HCT116 (cell line): ENCODE measurements at regions not wholly inside any gene's neighbourhood (a gene's known extent, or its start where the extent isn't known, plus 50 kb on each side); places are given as distances from the start of the nearest gene placed in this dataset.

ENCODE experiments used
- ATAC-seq: fragments of 200-7000 bp; cut with Tn5 transposase; 2 replicates; pipeline ENCODE4 v1.9.1; 2020; ENCODE audit warnings: mild to moderate bottlenecking, moderate library complexity
- BruUV-seq: library from RNA; stranded (reverse); fragments of 400-500 nt; replicated peaks from 2 replicates; lab custom pipeline; 2021; lab: Mats Ljungman, UMichigan
- CTCF ChIA-PET: fragments of 300-600 bp; sonication (Branson Sonifier 250); formaldehyde crosslinking; loops from one replicate; lab custom pipeline; 2021; ENCODE audit warnings: antibody characterized with exemption; lab: Charles Lee
- POLR2A ChIA-PET: fragments of 300-600, 350-600 bp; sonication (Branson Sonifier 250); formaldehyde crosslinking; loops from one replicate; lab custom pipeline; 2021; ENCODE audit warnings: antibody characterized with exemption; lab: Charles Lee
- RAD21 ChIA-PET, 2 experiments: fragments of 300-600 bp; sonication (Branson Sonifier 250); formaldehyde crosslinking; loops; one replicate each; lab custom pipeline; 2023; ENCODE audit warnings: low total read pairs in 2 of 2; ENCODE audit not compliant: uncharacterized antibody in 2 of 2, unreplicated experiment in 2 of 2, low non-redundant PET in 1 of 2; lab: Charles Lee
- DNase-seq: peaks from one replicate; pipeline ENCODE4 v3.0.0-alpha.2; 2010; ENCODE audit warnings: low read depth, low spot score
- H2AFZ ChIP-seq: fragments of 200-600 bp; shearing (Covaris generic), sonication (generic); 2 replicates; pipeline ENCODE4 v1.6.1; 2017; ENCODE audit warnings: low read depth, mixed run types, mixed read lengths, antibody characterized with exemption, low read length; ENCODE audit not compliant: poor library complexity, severe bottlenecking
- H3K27ac ChIP-seq: 2 replicates; pipeline ENCODE4 v1.5.1; 2012; ENCODE audit warnings: low read depth, low read length
- H3K27me3 ChIP-seq: fragments of 200-600 bp; sonication (generic); 2 replicates; pipeline ENCODE4 v1.6.1; 2016; ENCODE audit warnings: mixed run types, low read length, mixed read lengths; ENCODE audit not compliant: insufficient read depth
- H3K36me3 ChIP-seq, 2 experiments: fragments of 200-500 bp in 1 of 2; fragments of 200-600 bp in 1 of 2; sonication (Bioruptor generic) in 1 of 2; sonication (generic) in 1 of 2; 2 replicates each; pipeline versions ENCODE4 v1.5.1 to v1.6.1; 2014 to 2016; ENCODE audit warnings: low read length in 2 of 2, inconsistent platforms in 1 of 2, mixed read lengths in 1 of 2, mixed run types in 1 of 2; ENCODE audit not compliant: insufficient read depth in 2 of 2, control insufficient read depth in 1 of 2
- H3K4me1 ChIP-seq, 2 experiments: fragments of 200-600 bp in 1 of 2; sonication (generic) in 1 of 2; 2 replicates each; pipeline versions ENCODE4 v1.5.1 to v1.6.1; 2012 to 2017; ENCODE audit warnings: low read length in 2 of 2, inconsistent platforms in 1 of 2, mild to moderate bottlenecking in 1 of 2, mixed read lengths in 1 of 2, mixed run types in 1 of 2, moderate library complexity in 1 of 2; ENCODE audit not compliant: insufficient read depth in 2 of 2, control insufficient read depth in 1 of 2
- H3K4me2 ChIP-seq: fragments of 200-600 bp; sonication (generic); 2 replicates; pipeline ENCODE4 v1.6.1; 2017; ENCODE audit warnings: mixed run types, low read length, mixed read lengths
- H3K4me3 ChIP-seq, 2 experiments: fragments of 200-600 bp in 1 of 2; sonication (generic) in 1 of 2; replicated peaks in 1 of 2; 2 replicates each; pipeline ENCODE4 v1.5.1; 2011 to 2016; ENCODE audit warnings: low read length in 2 of 2, control low read depth in 1 of 2, low read depth in 1 of 2, mild to moderate bottlenecking in 1 of 2, mixed read lengths in 1 of 2, mixed run types in 1 of 2
- H3K79me2 ChIP-seq: fragments of 200-600 bp; sonication (generic); 2 replicates; pipeline ENCODE4 v1.6.1; 2017; ENCODE audit warnings: mild to moderate bottlenecking, mixed run types, low read length, moderate library complexity, mixed read lengths; ENCODE audit not compliant: insufficient read depth
- H3K9ac ChIP-seq: fragments of 200-600 bp; sonication (generic); 2 replicates; pipeline ENCODE4 v1.6.1; 2016; ENCODE audit warnings: low read length, mixed read lengths
- H3K9me2 ChIP-seq: fragments of 200-600 bp; sonication (generic), shearing (Covaris generic); 2 replicates; pipeline ENCODE4 v1.6.1; 2017; ENCODE audit warnings: mixed run types, mild to moderate bottlenecking, moderate library complexity; ENCODE audit not compliant: insufficient read depth
- H3K9me3 ChIP-seq, 2 experiments: fragments of 200-500 bp in 1 of 2; fragments of 200-600 bp in 1 of 2; sonication (Bioruptor generic) in 1 of 2; sonication (generic) in 1 of 2; 2 replicates each; pipeline ENCODE4 v1.6.1; 2014 to 2017; ENCODE audit warnings: low read length in 2 of 2, mixed read lengths in 2 of 2, inconsistent platforms in 1 of 2, low read depth in 1 of 2, mild to moderate bottlenecking in 1 of 2, mixed run types in 1 of 2, moderate library complexity in 1 of 2; ENCODE audit not compliant: control insufficient read depth in 1 of 2, insufficient read depth in 1 of 2
- H4K20me1 ChIP-seq: fragments of 200-600 bp; sonication (generic), shearing (Covaris generic); 2 replicates; pipeline ENCODE4 v1.6.1; 2017; ENCODE audit warnings: mixed run types, mild to moderate bottlenecking, moderate library complexity; ENCODE audit not compliant: insufficient read depth
- EGR1 ChIP-seq: IDR thresholded peaks from 2 replicates; pipeline ENCODE4 v1.6.1; 2012; ENCODE audit warnings: low read depth
- EZH2 ChIP-seq: fragments of 200-600 bp; sonication (generic); IDR thresholded peaks from 2 replicates; pipeline ENCODE4 v1.6.1; 2017; ENCODE audit warnings: antibody characterized with exemption, mixed run types
- FOSL1 ChIP-seq: IDR thresholded peaks from 2 replicates; pipeline ENCODE4 v1.6.1; 2012; ENCODE audit warnings: low read depth
- POLR2A ChIP-seq: IDR thresholded peaks from 2 replicates; pipeline ENCODE4 v1.7.0; 2011; ENCODE audit warnings: borderline replicate concordance; ENCODE audit not compliant: insufficient read depth, insufficient read length; ENCODE audit errors: extremely low read depth
- POLR2AphosphoS5 ChIP-seq: IDR thresholded peaks from 2 replicates; pipeline ENCODE4 v1.6.1; 2011; ENCODE audit warnings: mild to moderate bottlenecking, low read depth, low read length, moderate library complexity
- RAD21 ChIP-seq: IDR thresholded peaks from 2 replicates; pipeline ENCODE4 v1.6.1; 2012; ENCODE audit warnings: low read depth, mild to moderate bottlenecking
- SRF ChIP-seq: IDR thresholded peaks from 2 replicates; pipeline ENCODE4 v1.6.1; 2012; ENCODE audit warnings: low read depth
- TCF7L2 ChIP-seq: IDR thresholded peaks from 2 replicates; pipeline ENCODE4 v1.7.0; 2011; ENCODE audit warnings: borderline replicate concordance, inconsistent platforms; ENCODE audit not compliant: insufficient read depth, insufficient read length; ENCODE audit errors: extremely low read depth
- YY1 ChIP-seq: IDR thresholded peaks from 2 replicates; pipeline ENCODE4 v1.6.1; 2011; ENCODE audit warnings: low read length, low read depth, moderate library complexity, mild to moderate bottlenecking; ENCODE audit not compliant: insufficient replicate concordance; ENCODE audit errors: extremely low read depth
- ZBTB33 ChIP-seq: IDR thresholded peaks from 2 replicates; pipeline ENCODE4 v1.6.1; 2011; ENCODE audit warnings: mild to moderate bottlenecking, low read length, moderate library complexity; ENCODE audit not compliant: insufficient replicate concordance; ENCODE audit errors: extremely low read depth
- ZFX ChIP-seq: fragments of 450-650 bp; IDR thresholded peaks from 2 replicates; pipeline ENCODE4 v1.6.1; 2017
- ZNF274 ChIP-seq: fragments of 200-500 bp; sonication (Bioruptor generic); IDR thresholded peaks from 2 replicates; pipeline ENCODE4 v1.6.1; 2014; ENCODE audit warnings: mild to moderate bottlenecking, low read depth, low read length, inconsistent platforms
- intact Hi-C: fragments of 100-400 bp; cut with micrococcal nuclease; formaldehyde crosslinking; loops from 2 replicates; pipeline ENCODE4 v1.10.0; 2022
- TF ChIP-seq, protein P1 (sequence below): IDR thresholded peaks from 2 replicates; pipeline ENCODE4 v1.6.1; 2012; ENCODE audit warnings: low read depth
- TF ChIP-seq, protein P2 (sequence below), 3 experiments: fragments of 200-600 bp in 1 of 3; sonication (generic) in 1 of 3; IDR thresholded peaks in 2 of 3; conservative IDR thresholded peaks in 1 of 3; 2 replicates each; pipeline ENCODE4 v1.5.1; 2012 to 2017; ENCODE audit warnings: low read depth in 2 of 3, low read length in 2 of 3, antibody characterized with exemption in 1 of 3, borderline replicate concordance in 1 of 3, control low read depth in 1 of 3, mild to moderate bottlenecking in 1 of 3, mixed read lengths in 1 of 3, mixed run types in 1 of 3, moderate library complexity in 1 of 3; ENCODE audit not compliant: insufficient read depth in 1 of 3

- RAD21 ChIA-PET = no interaction called here
- H3K4me2 ChIP-seq = no peak overlapping the region
- H2AFZ ChIP-seq = no peak overlapping the region
- DNase-seq = no peak
- intact Hi-C loops = no loop called here
- CTCF ChIA-PET = no interaction called here
- no peak overlapping the region for H3K4me3 ChIP-seq
- no peaks in the 10 kb centered on the region for H3K9me3 ChIP-seq
- no peak overlapping the region for H3K9ac ChIP-seq
- no peaks in the 10 kb centered on the region for H3K36me3 ChIP-seq
- H3K79me2 ChIP-seq = no peaks in the 10 kb centered on the region
- BruUV-seq = no TSS peak
- no peaks in the 10 kb centered on the region for H3K9me2 ChIP-seq
- peaks cover 79% of the 10 kb centered on the region for H3K27me3 ChIP-seq
- H3K27ac ChIP-seq = no peak overlapping the region
- POLR2A ChIA-PET = no interaction called here
- H3K4me1 ChIP-seq = no peaks in the 10 kb centered on the region
- H4K20me1 ChIP-seq = no peaks in the 10 kb centered on the region
- ATAC-seq = no peak
- TF ChIP-seq TCF7L2 = no peak
- TF ChIP-seq, protein P1, sequence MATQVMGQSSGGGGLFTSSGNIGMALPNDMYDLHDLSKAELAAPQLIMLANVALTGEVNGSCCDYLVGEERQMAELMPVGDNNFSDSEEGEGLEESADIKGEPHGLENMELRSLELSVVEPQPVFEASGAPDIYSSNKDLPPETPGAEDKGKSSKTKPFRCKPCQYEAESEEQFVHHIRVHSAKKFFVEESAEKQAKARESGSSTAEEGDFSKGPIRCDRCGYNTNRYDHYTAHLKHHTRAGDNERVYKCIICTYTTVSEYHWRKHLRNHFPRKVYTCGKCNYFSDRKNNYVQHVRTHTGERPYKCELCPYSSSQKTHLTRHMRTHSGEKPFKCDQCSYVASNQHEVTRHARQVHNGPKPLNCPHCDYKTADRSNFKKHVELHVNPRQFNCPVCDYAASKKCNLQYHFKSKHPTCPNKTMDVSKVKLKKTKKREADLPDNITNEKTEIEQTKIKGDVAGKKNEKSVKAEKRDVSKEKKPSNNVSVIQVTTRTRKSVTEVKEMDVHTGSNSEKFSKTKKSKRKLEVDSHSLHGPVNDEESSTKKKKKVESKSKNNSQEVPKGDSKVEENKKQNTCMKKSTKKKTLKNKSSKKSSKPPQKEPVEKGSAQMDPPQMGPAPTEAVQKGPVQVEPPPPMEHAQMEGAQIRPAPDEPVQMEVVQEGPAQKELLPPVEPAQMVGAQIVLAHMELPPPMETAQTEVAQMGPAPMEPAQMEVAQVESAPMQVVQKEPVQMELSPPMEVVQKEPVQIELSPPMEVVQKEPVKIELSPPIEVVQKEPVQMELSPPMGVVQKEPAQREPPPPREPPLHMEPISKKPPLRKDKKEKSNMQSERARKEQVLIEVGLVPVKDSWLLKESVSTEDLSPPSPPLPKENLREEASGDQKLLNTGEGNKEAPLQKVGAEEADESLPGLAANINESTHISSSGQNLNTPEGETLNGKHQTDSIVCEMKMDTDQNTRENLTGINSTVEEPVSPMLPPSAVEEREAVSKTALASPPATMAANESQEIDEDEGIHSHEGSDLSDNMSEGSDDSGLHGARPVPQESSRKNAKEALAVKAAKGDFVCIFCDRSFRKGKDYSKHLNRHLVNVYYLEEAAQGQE = no peak
- TF ChIP-seq RAD21 = no peak
- TF ChIP-seq EZH2 = no peak
- TF ChIP-seq EGR1 = no peak
- no peak for TF ChIP-seq ZNF274
These were observed 73.3 kb downstream of the MRGPRX1 start for GRCh38 chr11:18865951-18866350.

DNA sequence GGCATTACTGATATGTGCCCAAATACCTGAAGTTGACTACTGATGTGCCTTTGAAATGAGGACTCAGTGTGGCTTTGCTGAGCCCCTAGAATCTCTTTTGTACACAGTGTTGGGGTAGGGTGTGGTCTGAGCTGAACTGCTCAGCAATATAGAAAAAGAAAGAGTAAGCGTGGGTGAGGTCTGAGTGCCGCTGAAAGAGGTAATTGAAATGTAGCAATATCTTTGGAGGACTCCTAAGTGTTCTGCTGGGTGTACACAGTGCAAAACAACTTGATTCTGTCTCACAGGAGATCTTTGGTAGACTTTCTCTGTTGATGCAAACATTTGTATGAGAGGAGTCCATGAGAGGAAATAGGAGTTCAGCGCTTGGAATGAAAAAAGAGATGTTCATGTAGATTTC, 73.7 kb upstream of the PTPN5 start:
- POLR2A ChIA-PET = no interaction called here
- CTCF ChIA-PET = no interaction called here
- no peak overlapping the region for H3K4me2 ChIP-seq
- intact Hi-C loops = no loop called here
- DNase-seq (no peak), ATAC-seq (no peak)
- no peaks in the 10 kb centered on the region for H3K36me3 ChIP-seq
- no peaks in the 10 kb centered on the region for H3K9me2 ChIP-seq
- H3K27ac ChIP-seq = no peak overlapping the region
- H3K9me3 ChIP-seq = no peaks in the 10 kb centered on the region
- no peaks in the 10 kb centered on the region for H3K4me1 ChIP-seq
- H3K9ac ChIP-seq = no peak overlapping the region
- peaks cover 83% of the 10 kb centered on the region for H3K27me3 ChIP-seq
- H3K79me2 ChIP-seq = no peaks in the 10 kb centered on the region
- RAD21 ChIA-PET = no interaction called here
- H3K4me3 ChIP-seq = no peak overlapping the region
- BruUV-seq = no TSS peak
- no peaks in the 10 kb centered on the region for H4K20me1 ChIP-seq
- TF ChIP-seq SRF (no peak), YY1 (no peak), ZFX (no peak), POLR2A (no peak), FOSL1 (no peak), ZBTB33 (no peak), POLR2AphosphoS5 (no peak), RAD21 (no peak)
- TF ChIP-seq, protein P2, sequence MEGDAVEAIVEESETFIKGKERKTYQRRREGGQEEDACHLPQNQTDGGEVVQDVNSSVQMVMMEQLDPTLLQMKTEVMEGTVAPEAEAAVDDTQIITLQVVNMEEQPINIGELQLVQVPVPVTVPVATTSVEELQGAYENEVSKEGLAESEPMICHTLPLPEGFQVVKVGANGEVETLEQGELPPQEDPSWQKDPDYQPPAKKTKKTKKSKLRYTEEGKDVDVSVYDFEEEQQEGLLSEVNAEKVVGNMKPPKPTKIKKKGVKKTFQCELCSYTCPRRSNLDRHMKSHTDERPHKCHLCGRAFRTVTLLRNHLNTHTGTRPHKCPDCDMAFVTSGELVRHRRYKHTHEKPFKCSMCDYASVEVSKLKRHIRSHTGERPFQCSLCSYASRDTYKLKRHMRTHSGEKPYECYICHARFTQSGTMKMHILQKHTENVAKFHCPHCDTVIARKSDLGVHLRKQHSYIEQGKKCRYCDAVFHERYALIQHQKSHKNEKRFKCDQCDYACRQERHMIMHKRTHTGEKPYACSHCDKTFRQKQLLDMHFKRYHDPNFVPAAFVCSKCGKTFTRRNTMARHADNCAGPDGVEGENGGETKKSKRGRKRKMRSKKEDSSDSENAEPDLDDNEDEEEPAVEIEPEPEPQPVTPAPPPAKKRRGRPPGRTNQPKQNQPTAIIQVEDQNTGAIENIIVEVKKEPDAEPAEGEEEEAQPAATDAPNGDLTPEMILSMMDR (IDR thresholded peaks at IDR 0.05 in 2 of 3, conservative IDR thresholded peaks at IDR 0.05 in 1 of 3; ENCODE audit: borderline replicate concordance in 1 of 3, insufficient read depth in 1 of 3, low read depth in 2 of 3, low read length in 2 of 3) = no peak
- TF ChIP-seq, all 23 proteins: peak for 0
- no peak overlapping the region for H2AFZ ChIP-seq
